ENCODE measurements at regions not wholly inside any gene's neighbourhood (a gene's known extent, or its start where the extent isn't known, plus 50 kb on each side); places are given as distances from the start of the nearest gene placed in this dataset.

- CTCF ChIA-PET: no interaction called here
- no peak for ATAC-seq
- no peaks in the 10 kb centered on the region for H3K9me3 ChIP-seq
- no peak for TF ChIP-seq ZC3H11A (IDR thresholded peaks at IDR 0.05)
- TF ChIP-seq EP300 (IDR thresholded peaks at IDR 0.05): no peak
- TF ChIP-seq KDM1A (IDR thresholded peaks at IDR 0.05; ENCODE audit: low read depth): no peak
- no peak for TF ChIP-seq RFX5 (IDR thresholded peaks at IDR 0.05)
- no peak for TF ChIP-seq NPAS2 (CRISPR knock-in tag; IDR thresholded peaks at IDR 0.05; ENCODE audit: borderline replicate concordance)
- no peak for TF ChIP-seq HMGXB4 (CRISPR knock-in tag; IDR thresholded peaks at IDR 0.05; ENCODE audit: borderline replicate concordance)
- TF ChIP-seq CTCF (IDR thresholded peaks at IDR 0.05): no peak
- TF ChIP-seq BHLHE40 (IDR thresholded peaks at IDR 0.05; ENCODE audit: low read depth, low read length): no peak
- TF ChIP-seq EHF (CRISPR knock-in tag; IDR thresholded peaks at IDR 0.05): no peak
- POLR2A ChIA-PET: no interaction called here
- H3K27ac ChIP-seq: no peak overlapping the region
- no peaks in the 10 kb centered on the region for H3K4me1 ChIP-seq
- H3K4me3 ChIP-seq: no peak overlapping the region
- no peak overlapping the region for H3K4me2 ChIP-seq
- no peak for DNase-seq (ENCODE audit: low read depth in 1 of 2, low spot score in 1 of 2)
- no peak for FAIRE-seq
- 0% methylated on average over 1 of the region's 1 CpG for WGBS (ENCODE audit: missing lambda C conversion rate)
Observed at GRCh38 chr10:106500041-106500924, 664.2 kb downstream of the SORCS1 start.

GRCh38 chr10:106499448-106499847 is 665.1 kb downstream of the SORCS1 start:
- 7% methylated on average over 2 of the region's 2 CpGs for WGBS (ENCODE audit: missing lambda C conversion rate)
- FAIRE-seq: no peak

More at GRCh38 chr10:106499448-106499847, 665.1 kb downstream of the SORCS1 start:
- no peak overlapping the region for H3K4me3 ChIP-seq
- ChIA-PET POLR2A (no interaction called here), CTCF (no interaction called here)
- no peaks in the 10 kb centered on the region for H3K9me3 ChIP-seq
- no peak for TF ChIP-seq REST (IDR thresholded peaks at IDR 0.05)
- no peak for TF ChIP-seq FOSL2 (IDR thresholded peaks at IDR 0.05)
- TF ChIP-seq FOSL2 (CRISPR knock-in tag; IDR thresholded peaks at IDR 0.05): no peak
- DNase-seq (ENCODE audit: low read depth in 1 of 2, low spot score in 1 of 2) (no peak), ATAC-seq (no peak)
- no peak overlapping the region for H3K27ac ChIP-seq
- H3K4me2 ChIP-seq: no peak overlapping the region
- H3K4me1 ChIP-seq: no peaks in the 10 kb centered on the region
